Mammary epithelial cell (primary cell): ENCODE measurements at regions not wholly inside any gene's neighbourhood (a gene's known extent, or its start where the extent isn't known, plus 50 kb on each side); places are given as distances from the start of the nearest gene placed in this dataset.

ENCODE experiments used
- EZH2 ChIP-seq: IDR thresholded peaks from 2 replicates; pipeline ENCODE4 v1.6.1; 2012; ENCODE audit warnings: low read length, inconsistent platforms, borderline replicate concordance
- TF ChIP-seq, protein P1 (sequence below), 2 donors: IDR thresholded peaks in 1 of 2; conservative IDR thresholded peaks in 1 of 2; 2 replicates each; pipeline ENCODE4 v1.5.1; 2011 to 2012; ENCODE audit warnings: inconsistent platforms in 2 of 2, low read length in 2 of 2, mild to moderate bottlenecking in 2 of 2, control low read depth in 1 of 2, low read depth in 1 of 2; ENCODE audit not compliant: insufficient read depth in 1 of 2; ENCODE audit errors: extremely low read depth in 1 of 2

DNA sequence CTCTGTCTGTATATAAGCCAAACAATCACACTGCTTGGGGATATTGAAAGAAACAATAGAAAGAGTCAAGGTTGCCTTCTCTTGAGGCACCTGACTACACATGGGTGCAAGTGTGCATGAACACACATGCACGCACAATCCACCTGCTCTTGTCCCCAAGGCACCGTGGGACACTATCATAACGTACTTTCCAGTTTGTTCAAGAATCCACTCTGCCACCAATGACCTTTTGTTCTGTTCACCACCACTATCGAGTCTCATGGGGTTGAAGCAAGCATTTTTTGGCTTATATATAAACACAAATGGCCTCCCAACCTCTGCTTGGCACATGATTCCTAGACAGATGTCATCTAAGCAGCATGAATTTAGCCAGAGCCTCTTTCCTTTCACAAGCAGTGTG lies 365.4 kb downstream of the EMP1 start:
- TF ChIP-seq, protein P1, sequence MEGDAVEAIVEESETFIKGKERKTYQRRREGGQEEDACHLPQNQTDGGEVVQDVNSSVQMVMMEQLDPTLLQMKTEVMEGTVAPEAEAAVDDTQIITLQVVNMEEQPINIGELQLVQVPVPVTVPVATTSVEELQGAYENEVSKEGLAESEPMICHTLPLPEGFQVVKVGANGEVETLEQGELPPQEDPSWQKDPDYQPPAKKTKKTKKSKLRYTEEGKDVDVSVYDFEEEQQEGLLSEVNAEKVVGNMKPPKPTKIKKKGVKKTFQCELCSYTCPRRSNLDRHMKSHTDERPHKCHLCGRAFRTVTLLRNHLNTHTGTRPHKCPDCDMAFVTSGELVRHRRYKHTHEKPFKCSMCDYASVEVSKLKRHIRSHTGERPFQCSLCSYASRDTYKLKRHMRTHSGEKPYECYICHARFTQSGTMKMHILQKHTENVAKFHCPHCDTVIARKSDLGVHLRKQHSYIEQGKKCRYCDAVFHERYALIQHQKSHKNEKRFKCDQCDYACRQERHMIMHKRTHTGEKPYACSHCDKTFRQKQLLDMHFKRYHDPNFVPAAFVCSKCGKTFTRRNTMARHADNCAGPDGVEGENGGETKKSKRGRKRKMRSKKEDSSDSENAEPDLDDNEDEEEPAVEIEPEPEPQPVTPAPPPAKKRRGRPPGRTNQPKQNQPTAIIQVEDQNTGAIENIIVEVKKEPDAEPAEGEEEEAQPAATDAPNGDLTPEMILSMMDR (conservative IDR thresholded peaks at IDR 0.05 in 1 of 2, IDR thresholded peaks at IDR 0.05 in 1 of 2; ENCODE audit: extremely low read depth in 1 of 2, insufficient read depth in 1 of 2, low read depth in 1 of 2, low read length in 2 of 2), result no peak
- TF ChIP-seq EZH2, result no peak
